Prostate gland (tissue), 2 donors: ENCODE measurements at regions not wholly inside any gene's neighbourhood (a gene's known extent, or its start where the extent isn't known, plus 50 kb on each side); places are given as distances from the start of the nearest gene placed in this dataset.

Source experiments
- DNase-seq: peaks from one replicate; pipeline ENCODE4 v3.0.0-alpha.2; 2019; ENCODE audit warnings: low spot score
- H3K27ac ChIP-seq, 2 donors: fragments of 200-600 bp; sonication (generic); 2 replicates each; pipeline ENCODE4 v1.5.1; 2017 to 2019
- H3K27me3 ChIP-seq: fragments of 200-600 bp; sonication (generic); replicated peaks from 2 replicates; pipeline ENCODE4 v1.5.1; 2019; ENCODE audit not compliant: insufficient read depth
- H3K36me3 ChIP-seq, 2 donors: fragments of 200-600 bp; sonication (generic); 1 replicate in 1 of 2; 2 replicates in 1 of 2; pipeline versions ENCODE4 v1.5.1 to v1.8.1; 2017 to 2019
- H3K4me1 ChIP-seq: fragments of 200-600 bp; sonication (generic); replicated peaks from 2 replicates; pipeline ENCODE4 v1.5.1; 2019
- H3K4me3 ChIP-seq, 2 donors: fragments of 200-600 bp; sonication (generic); 2 replicates each; pipeline ENCODE4 v1.5.1; 2017 to 2019
- H3K9me3 ChIP-seq: fragments of 200-600 bp; sonication (generic); 2 replicates; pipeline ENCODE4 v1.5.1; 2017
- POLR2A ChIP-seq: fragments of 450-650 bp; IDR thresholded peaks from one replicate; pipeline ENCODE4 v1.6.1; 2016; ENCODE audit warnings: antibody characterized with exemption, mild to moderate bottlenecking
- POLR2AphosphoS5 ChIP-seq: sonication (generic); formaldehyde crosslinking; IDR thresholded peaks from one replicate; pipeline ENCODE4 v1.6.1; 2017; ENCODE audit warnings: antibody characterized with exemption
- WGBS: methylation state at CpG from one replicate; pipeline ENCODE4 v1.1.5; 2018; 5-methylcytosine and 5-hydroxymethylcytosine counted together
- intact Hi-C: fragments of 100-400 bp; cut with DNase I; formaldehyde crosslinking; loops from one replicate; pipeline ENCODE4 v1.14.2; 2022
- TF ChIP-seq, protein P1 (sequence below), 4 experiments: fragments of 200-600 bp in 2 of 4; fragments of 450-650 bp in 2 of 4; sonication (generic) in 2 of 4; IDR thresholded peaks; 1 replicate in 3 of 4; 2 replicates in 1 of 4; pipeline ENCODE4 v1.5.1; 2016 to 2019; ENCODE audit warnings: antibody characterized with exemption in 4 of 4, mild to moderate bottlenecking in 2 of 4, moderate library complexity in 2 of 4

DNA sequence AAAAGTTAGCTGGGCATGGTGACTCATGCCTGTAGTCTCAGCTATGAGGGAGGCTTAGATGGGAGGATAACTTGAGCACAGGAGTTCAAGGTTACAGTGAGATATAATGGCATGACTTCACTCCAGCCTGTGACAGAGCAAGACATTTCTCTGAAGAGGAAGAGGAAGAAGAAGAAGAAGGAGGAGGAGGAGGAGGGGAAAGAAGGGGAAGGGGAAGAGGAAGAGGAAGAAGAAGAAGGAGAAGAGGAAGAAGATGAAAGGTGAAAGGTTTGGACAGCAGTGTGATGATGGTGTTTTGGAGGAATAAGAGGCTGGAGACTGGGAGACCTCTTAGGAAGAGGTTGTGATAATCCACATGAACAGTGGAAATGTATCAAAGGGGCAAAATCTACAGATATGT, 410.7 kb upstream of the JAG1 start:
- Histone ChIP-seq H3K4me3 (no peak overlapping the region), H3K36me3 (no peaks in the 10 kb centered on the region), H3K4me1 (no peaks in the 10 kb centered on the region), H3K27me3 (no peaks in the 10 kb centered on the region), H3K27ac (no peak overlapping the region), H3K9me3 (no peaks in the 10 kb centered on the region)
- intact Hi-C loops = no loop called here
- TF ChIP-seq, protein P1, sequence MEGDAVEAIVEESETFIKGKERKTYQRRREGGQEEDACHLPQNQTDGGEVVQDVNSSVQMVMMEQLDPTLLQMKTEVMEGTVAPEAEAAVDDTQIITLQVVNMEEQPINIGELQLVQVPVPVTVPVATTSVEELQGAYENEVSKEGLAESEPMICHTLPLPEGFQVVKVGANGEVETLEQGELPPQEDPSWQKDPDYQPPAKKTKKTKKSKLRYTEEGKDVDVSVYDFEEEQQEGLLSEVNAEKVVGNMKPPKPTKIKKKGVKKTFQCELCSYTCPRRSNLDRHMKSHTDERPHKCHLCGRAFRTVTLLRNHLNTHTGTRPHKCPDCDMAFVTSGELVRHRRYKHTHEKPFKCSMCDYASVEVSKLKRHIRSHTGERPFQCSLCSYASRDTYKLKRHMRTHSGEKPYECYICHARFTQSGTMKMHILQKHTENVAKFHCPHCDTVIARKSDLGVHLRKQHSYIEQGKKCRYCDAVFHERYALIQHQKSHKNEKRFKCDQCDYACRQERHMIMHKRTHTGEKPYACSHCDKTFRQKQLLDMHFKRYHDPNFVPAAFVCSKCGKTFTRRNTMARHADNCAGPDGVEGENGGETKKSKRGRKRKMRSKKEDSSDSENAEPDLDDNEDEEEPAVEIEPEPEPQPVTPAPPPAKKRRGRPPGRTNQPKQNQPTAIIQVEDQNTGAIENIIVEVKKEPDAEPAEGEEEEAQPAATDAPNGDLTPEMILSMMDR (IDR thresholded peaks at IDR 0.05) = no peak
- no peak for TF ChIP-seq POLR2AphosphoS5
- no peak for TF ChIP-seq POLR2A
- DNase-seq = no peak

- Histone ChIP-seq H3K9me3 (no peaks in the 10 kb centered on the region), H3K27ac (no peak overlapping the region), H3K4me1 (no peaks in the 10 kb centered on the region), H3K4me3 (no peak overlapping the region), H3K27me3 (no peaks in the 10 kb centered on the region), H3K36me3 (no peaks in the 10 kb centered on the region)
- DNase-seq = no peak
- 81% methylated on average over 5 of the region's 5 CpGs for WGBS
- TF ChIP-seq, protein P1 (IDR thresholded peaks at IDR 0.05) = no peak
- TF ChIP-seq POLR2AphosphoS5 = no peak
- TF ChIP-seq POLR2A = no peak
- intact Hi-C loops = no loop called here
These were observed 413.2 kb upstream of the JAG1 start for GRCh38 chr20:11086970-11087369.

GRCh38 chr20:11090751-11091150, 417.0 kb upstream of the JAG1 start:
- no peaks in the 10 kb centered on the region for H3K36me3 ChIP-seq
- WGBS = 95% methylated on average over 1 of the region's 1 CpG
- no peaks in the 10 kb centered on the region for H3K9me3 ChIP-seq
- H3K27ac ChIP-seq = no peak overlapping the region
- TF ChIP-seq POLR2AphosphoS5 (no peak), POLR2A (no peak)
- TF ChIP-seq, protein P1 (IDR thresholded peaks at IDR 0.05) = no peak
- H3K27me3 ChIP-seq = no peaks in the 10 kb centered on the region
- no peaks in the 10 kb centered on the region for H3K4me1 ChIP-seq
- no peak for DNase-seq
- H3K4me3 ChIP-seq = no peak overlapping the region
- intact Hi-C loops = no loop called here

DNA sequence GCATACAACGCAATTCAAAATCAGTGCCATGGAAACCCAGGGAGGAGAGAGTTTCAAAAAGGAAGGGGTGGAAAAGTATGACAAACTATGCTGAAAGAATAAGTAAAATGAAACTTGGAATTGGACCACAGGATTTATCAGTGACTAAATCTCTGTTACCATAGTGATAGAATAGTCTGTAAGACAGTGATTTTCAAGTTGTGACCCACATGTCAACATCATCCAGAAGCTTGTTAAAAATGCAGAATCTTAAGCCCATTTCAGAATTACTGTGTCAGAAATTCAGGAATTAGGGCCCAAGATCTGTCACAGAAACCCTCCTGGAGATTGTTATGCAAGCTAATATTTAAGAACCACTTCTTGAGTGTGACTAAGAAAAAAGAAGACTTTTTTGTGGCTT, 417.7 kb upstream of the JAG1 start:
- intact Hi-C loops = no loop called here
- no peak for TF ChIP-seq POLR2A
- TF ChIP-seq POLR2AphosphoS5 = no peak
- TF ChIP-seq, protein P1 (IDR thresholded peaks at IDR 0.05) = no peak
- H3K4me3 ChIP-seq = no peak overlapping the region
- WGBS = 61% methylated on average over 1 of the region's 1 CpG
- DNase-seq = no peak
- no peak overlapping the region for H3K27ac ChIP-seq
- no peaks in the 10 kb centered on the region for H3K9me3 ChIP-seq
- H3K36me3 ChIP-seq = no peaks in the 10 kb centered on the region
- no peaks in the 10 kb centered on the region for H3K4me1 ChIP-seq
- H3K27me3 ChIP-seq = no peaks in the 10 kb centered on the region

- H3K4me1 ChIP-seq = no peaks in the 10 kb centered on the region
- no peaks in the 10 kb centered on the region for H3K27me3 ChIP-seq
- TF ChIP-seq POLR2A = no peak
- TF ChIP-seq, protein P1 (IDR thresholded peaks at IDR 0.05) = no peak
- no peak for TF ChIP-seq POLR2AphosphoS5
- WGBS = 97% methylated on average over 1 of the region's 1 CpG
- H3K9me3 ChIP-seq = no peaks in the 10 kb centered on the region
- no peak overlapping the region for H3K27ac ChIP-seq
- DNase-seq = no peak
- intact Hi-C loops = no loop called here
- no peak overlapping the region for H3K4me3 ChIP-seq
- no peaks in the 10 kb centered on the region for H3K36me3 ChIP-seq
These were observed 418.4 kb upstream of the JAG1 start for GRCh38 chr20:11092151-11092550.
